ENCODE measurements at regions not wholly inside any gene's neighbourhood (a gene's known extent, or its start where the extent isn't known, plus 50 kb on each side); places are given as distances from the start of the nearest gene placed in this dataset.

DNA sequence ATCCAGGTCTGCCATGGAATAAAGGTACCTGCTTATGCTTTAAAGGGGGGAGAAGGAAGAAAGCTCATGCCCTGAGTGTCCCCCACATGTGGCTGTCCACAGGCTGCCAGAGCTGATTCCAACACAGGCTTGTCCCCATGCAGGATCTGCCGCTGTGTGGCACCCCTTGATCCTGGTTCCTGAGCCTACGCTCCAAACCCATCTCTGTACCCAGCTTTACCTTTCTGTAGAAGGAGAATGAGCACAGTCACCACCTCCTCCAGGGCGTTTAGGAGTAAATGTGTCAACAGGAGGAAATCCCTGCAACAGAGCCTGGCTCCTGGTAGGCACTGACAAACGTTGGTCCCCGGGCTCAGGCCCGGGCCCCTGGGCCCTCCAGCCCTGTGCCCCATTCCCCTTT lies 175.6 kb downstream of the RBFOX3 start:
- H3K9ac ChIP-seq (ENCODE audit: low read length) = no peak overlapping the region
- H3K9me2 ChIP-seq (ENCODE audit: insufficient read depth, low read length) = no peaks in the 10 kb centered on the region
- H3K27me3 ChIP-seq (ENCODE audit: insufficient read depth, low read depth, low read length) = no peaks in the 10 kb centered on the region
- H3K79me2 ChIP-seq (replicated peaks; ENCODE audit: insufficient read depth, low read length) = no peaks in the 10 kb centered on the region
- no peaks in the 10 kb centered on the region for H3K36me3 ChIP-seq (ENCODE audit: insufficient read depth, low read length)
- TF ChIP-seq RAD21 (conservative IDR thresholded peaks at IDR 0.05) (no peak), REST (IDR thresholded peaks at IDR 0.05; ENCODE audit: borderline replicate concordance) (no peak)
- TF ChIP-seq, protein P1, sequence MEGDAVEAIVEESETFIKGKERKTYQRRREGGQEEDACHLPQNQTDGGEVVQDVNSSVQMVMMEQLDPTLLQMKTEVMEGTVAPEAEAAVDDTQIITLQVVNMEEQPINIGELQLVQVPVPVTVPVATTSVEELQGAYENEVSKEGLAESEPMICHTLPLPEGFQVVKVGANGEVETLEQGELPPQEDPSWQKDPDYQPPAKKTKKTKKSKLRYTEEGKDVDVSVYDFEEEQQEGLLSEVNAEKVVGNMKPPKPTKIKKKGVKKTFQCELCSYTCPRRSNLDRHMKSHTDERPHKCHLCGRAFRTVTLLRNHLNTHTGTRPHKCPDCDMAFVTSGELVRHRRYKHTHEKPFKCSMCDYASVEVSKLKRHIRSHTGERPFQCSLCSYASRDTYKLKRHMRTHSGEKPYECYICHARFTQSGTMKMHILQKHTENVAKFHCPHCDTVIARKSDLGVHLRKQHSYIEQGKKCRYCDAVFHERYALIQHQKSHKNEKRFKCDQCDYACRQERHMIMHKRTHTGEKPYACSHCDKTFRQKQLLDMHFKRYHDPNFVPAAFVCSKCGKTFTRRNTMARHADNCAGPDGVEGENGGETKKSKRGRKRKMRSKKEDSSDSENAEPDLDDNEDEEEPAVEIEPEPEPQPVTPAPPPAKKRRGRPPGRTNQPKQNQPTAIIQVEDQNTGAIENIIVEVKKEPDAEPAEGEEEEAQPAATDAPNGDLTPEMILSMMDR (IDR thresholded peaks at IDR 0.05; ENCODE audit: poor library complexity, severe bottlenecking) = no peak
- no peaks in the 10 kb centered on the region for H3F3A ChIP-seq (ENCODE audit: insufficient read depth, low read length, poor library complexity, severe bottlenecking)
- no peak overlapping the region for H3K27ac ChIP-seq (ENCODE audit: low read length)
- H3K4me3 ChIP-seq (ENCODE audit: low read length) = no peak overlapping the region
- no peak overlapping the region for H3K4me2 ChIP-seq (ENCODE audit: low read length)
- no peaks in the 10 kb centered on the region for H4K20me1 ChIP-seq (ENCODE audit: insufficient read depth)
- no peak overlapping the region for H2AFZ ChIP-seq (ENCODE audit: low read depth, low read length)
- no peaks in the 10 kb centered on the region for H3K9me3 ChIP-seq (ENCODE audit: low read length)

DNA sequence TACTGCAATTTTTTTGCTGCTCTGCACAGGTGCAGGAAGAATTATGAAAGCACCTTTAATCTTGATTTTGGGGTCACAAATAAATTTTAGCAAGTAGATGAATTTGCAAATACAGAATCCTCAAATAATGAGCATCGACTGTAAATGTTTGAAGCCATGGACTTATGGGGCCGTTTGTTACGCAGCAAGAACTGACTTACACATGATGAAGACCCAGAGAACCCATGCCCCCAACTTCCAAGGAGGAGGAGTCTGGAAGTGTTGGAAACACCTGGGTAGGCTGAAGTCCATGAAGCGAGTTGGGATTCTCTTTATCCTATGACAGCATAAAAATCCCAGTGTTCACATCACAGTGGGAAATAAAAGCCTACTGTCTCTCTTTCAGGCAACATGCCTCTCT lies 176.6 kb downstream of the RBFOX3 start:
- Histone ChIP-seq H3K4me3 (ENCODE audit: low read length) (no peak overlapping the region), H3F3A (ENCODE audit: insufficient read depth, low read length, poor library complexity, severe bottlenecking) (no peaks in the 10 kb centered on the region), H3K9me3 (ENCODE audit: low read length) (no peaks in the 10 kb centered on the region), H3K79me2 (replicated peaks; ENCODE audit: insufficient read depth, low read length) (no peaks in the 10 kb centered on the region), H3K4me2 (ENCODE audit: low read length) (no peak overlapping the region), H3K9me2 (ENCODE audit: insufficient read depth, low read length) (no peaks in the 10 kb centered on the region), H3K9ac (ENCODE audit: low read length) (no peak overlapping the region), H4K20me1 (ENCODE audit: insufficient read depth) (no peaks in the 10 kb centered on the region), H3K27me3 (ENCODE audit: insufficient read depth, low read depth, low read length) (no peaks in the 10 kb centered on the region), H2AFZ (ENCODE audit: low read depth, low read length) (no peak overlapping the region), H3K27ac (ENCODE audit: low read length) (no peak overlapping the region), H3K36me3 (ENCODE audit: insufficient read depth, low read length) (no peaks in the 10 kb centered on the region)
- no peak for TF ChIP-seq POLR2AphosphoS5 (IDR thresholded peaks at IDR 0.05)
- TF ChIP-seq MXI1 (conservative IDR thresholded peaks at IDR 0.05; ENCODE audit: poor library complexity, severe bottlenecking) = no peak
- no peak for TF ChIP-seq EZH2 (IDR thresholded peaks at IDR 0.05; ENCODE audit: borderline replicate concordance, insufficient read depth, low read length, poor library complexity, severe bottlenecking)
- no peak for TF ChIP-seq SMC3 (conservative IDR thresholded peaks at IDR 0.05; ENCODE audit: poor library complexity)
- TF ChIP-seq EP300 (conservative IDR thresholded peaks at IDR 0.05; ENCODE audit: poor library complexity, severe bottlenecking) = no peak

DNA sequence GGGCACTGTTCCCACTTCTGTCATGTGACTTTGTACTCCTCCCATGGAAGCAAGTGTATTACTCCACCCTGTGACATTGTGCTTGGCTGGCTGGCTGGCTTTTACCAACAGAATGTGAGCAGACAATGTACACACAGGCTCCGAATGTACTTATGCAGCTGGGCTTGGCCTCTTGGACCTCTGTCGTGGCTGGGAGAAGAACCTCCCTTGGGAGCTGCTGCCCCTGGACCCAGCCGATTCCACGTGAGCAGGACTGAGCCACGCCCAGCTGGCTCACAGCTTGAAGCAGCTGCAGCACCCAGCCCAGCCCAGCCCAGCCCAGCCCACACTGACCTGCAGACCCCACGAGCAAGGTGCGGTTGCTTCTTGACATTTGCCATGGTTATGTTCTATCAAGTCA lies 177.5 kb downstream of the RBFOX3 start:
- Histone ChIP-seq H3K27me3 (ENCODE audit: insufficient read depth, low read depth, low read length) (no peaks in the 10 kb centered on the region), H3K79me2 (replicated peaks; ENCODE audit: insufficient read depth, low read length) (no peaks in the 10 kb centered on the region), H3K4me2 (ENCODE audit: low read length) (no peak overlapping the region), H3K9me2 (ENCODE audit: insufficient read depth, low read length) (no peaks in the 10 kb centered on the region), H3F3A (ENCODE audit: insufficient read depth, low read length, poor library complexity, severe bottlenecking) (no peaks in the 10 kb centered on the region), H3K4me3 (ENCODE audit: low read length) (no peak overlapping the region), H3K27ac (ENCODE audit: low read length) (no peak overlapping the region), H2AFZ (ENCODE audit: low read depth, low read length) (no peak overlapping the region), H3K9me3 (ENCODE audit: low read length) (no peaks in the 10 kb centered on the region), H4K20me1 (ENCODE audit: insufficient read depth) (no peaks in the 10 kb centered on the region), H3K36me3 (ENCODE audit: insufficient read depth, low read length) (no peaks in the 10 kb centered on the region), H3K9ac (ENCODE audit: low read length) (no peak overlapping the region)
- TF ChIP-seq, protein P1 (IDR thresholded peaks at IDR 0.05; ENCODE audit: poor library complexity, severe bottlenecking) = no peak
- TF ChIP-seq POLR2AphosphoS5 (IDR thresholded peaks at IDR 0.05) = no peak
- TF ChIP-seq EP300 (conservative IDR thresholded peaks at IDR 0.05; ENCODE audit: poor library complexity, severe bottlenecking) = no peak
- no peak for TF ChIP-seq RAD21 (conservative IDR thresholded peaks at IDR 0.05)
- TF ChIP-seq EZH2 (IDR thresholded peaks at IDR 0.05; ENCODE audit: borderline replicate concordance, insufficient read depth, low read length, poor library complexity, severe bottlenecking) = no peak
- TF ChIP-seq REST (IDR thresholded peaks at IDR 0.05; ENCODE audit: borderline replicate concordance) = no peak
- no peak for TF ChIP-seq MXI1 (conservative IDR thresholded peaks at IDR 0.05; ENCODE audit: poor library complexity, severe bottlenecking)
- TF ChIP-seq SMC3 (conservative IDR thresholded peaks at IDR 0.05; ENCODE audit: poor library complexity) = no peak
- TF ChIP-seq TAF1 (IDR thresholded peaks at IDR 0.05; ENCODE audit: low read depth) = no peak

Measured in neural cell (in vitro differentiated cells).